ENCODE measurements at regions not wholly inside any gene's neighbourhood (a gene's known extent, or its start where the extent isn't known, plus 50 kb on each side); places are given as distances from the start of the nearest gene placed in this dataset.

GRCh38 chr1:209208648-209209047 lies 374.9 kb upstream of the CAMK1G start:
- no peak for TF ChIP-seq EZH2 (IDR thresholded peaks at IDR 0.05; ENCODE audit: insufficient read depth, poor library complexity, severe bottlenecking)
- no peak for TF ChIP-seq EZH2phosphoT487 (IDR thresholded peaks at IDR 0.05; ENCODE audit: insufficient read depth, low read depth)
